WTC11 (cell line): ENCODE measurements at regions not wholly inside any gene's neighbourhood (a gene's known extent, or its start where the extent isn't known, plus 50 kb on each side); places are given as distances from the start of the nearest gene placed in this dataset.

ENCODE experiments used
- ATAC-seq: fragments of 200-7000 bp; cut with Tn5 transposase; 2 replicates; pipeline ENCODE4 v1.10.0; 2021; ENCODE audit warnings: mild to moderate bottlenecking, moderate library complexity
- CTCF ChIA-PET: fragments of 300-600 bp; sonication (Branson Sonifier 250); formaldehyde crosslinking; loops from one replicate; lab custom pipeline; 2021; ENCODE audit warnings: antibody characterized with exemption; lab: Charles Lee
- POLR2A ChIA-PET: fragments of 350-600 bp; sonication (Branson Sonifier 250); formaldehyde crosslinking; loops from one replicate; lab custom pipeline; 2021; ENCODE audit warnings: antibody characterized with exemption; lab: Charles Lee
- DNase-seq: peaks from one replicate; pipeline ENCODE4 v3.0.0; 2021; ENCODE audit warnings: low spot score
- H3K27ac Mint-ChIP-seq: 2 replicates; pipeline ENCODE4 v1.8.0; 2021; ENCODE audit warnings: mixed read lengths
- H3K27me3 Mint-ChIP-seq: 2 replicates; pipeline ENCODE4 v1.8.0; 2021; ENCODE audit warnings: low read depth, mild to moderate bottlenecking, moderate library complexity, mixed read lengths
- H3K36me3 Mint-ChIP-seq: 2 replicates; pipeline ENCODE4 v1.8.0; 2021; ENCODE audit warnings: mixed read lengths
- H3K4me1 Mint-ChIP-seq: 2 replicates; pipeline ENCODE4 v1.8.0; 2022; ENCODE audit warnings: mixed read lengths
- H3K4me3 Mint-ChIP-seq: 2 replicates; pipeline ENCODE4 v1.8.0; 2021; ENCODE audit warnings: mild to moderate bottlenecking, moderate library complexity, mixed read lengths
- H3K9me3 Mint-ChIP-seq: 2 replicates; pipeline ENCODE4 v1.8.0; 2021; ENCODE audit warnings: mixed read lengths
- CBFB ChIP-seq: sonication (generic); formaldehyde crosslinking; IDR thresholded peaks from 2 replicates; pipeline ENCODE4 v1.8.1; 2022; ENCODE audit warnings: mild to moderate bottlenecking, low read depth, missing genetic modification reagents
- CREM ChIP-seq: sonication (generic); formaldehyde crosslinking; IDR thresholded peaks from 2 replicates; pipeline ENCODE4 v1.8.1; 2022; ENCODE audit warnings: mild to moderate bottlenecking, missing genetic modification reagents, moderate library complexity
- CTCF ChIP-seq: fragments of 200-600 bp; IDR thresholded peaks from 2 replicates; pipeline ENCODE4 v1.8.0; 2022; ENCODE audit warnings: antibody characterized with exemption
- E2F4 ChIP-seq: sonication (generic); formaldehyde crosslinking; IDR thresholded peaks from 2 replicates; pipeline ENCODE4 v1.8.1; 2022; ENCODE audit warnings: low read depth, mild to moderate bottlenecking, moderate library complexity, missing genetic modification reagents, borderline replicate concordance
- EMX1 ChIP-seq: fragments of 250-450 bp; sonication (Bioruptor Pico); IDR thresholded peaks from 2 replicates; pipeline ENCODE4 v1.8.0; 2021; ENCODE audit warnings: mild to moderate bottlenecking
- ESRRA ChIP-seq: sonication (generic); formaldehyde crosslinking; IDR thresholded peaks from 2 replicates; pipeline ENCODE4 v1.8.1; 2022; ENCODE audit warnings: mild to moderate bottlenecking, missing genetic modification reagents, borderline replicate concordance
- ETV6 ChIP-seq: sonication (generic); formaldehyde crosslinking; IDR thresholded peaks from 2 replicates; pipeline ENCODE4 v1.8.1; 2022; ENCODE audit warnings: mild to moderate bottlenecking, missing genetic modification reagents
- NFATC4 ChIP-seq: fragments of 250-450 bp; sonication (Bioruptor Pico); IDR thresholded peaks from 2 replicates; pipeline ENCODE4 v1.9.0; 2021; ENCODE audit warnings: mild to moderate bottlenecking
- SP1 ChIP-seq: sonication (generic); formaldehyde crosslinking; conservative IDR thresholded peaks from 2 replicates; pipeline ENCODE4 v1.8.1; 2022; ENCODE audit warnings: missing genetic modification reagents
- TEAD1 ChIP-seq: sonication (generic); formaldehyde crosslinking; IDR thresholded peaks from 2 replicates; pipeline ENCODE4 v1.8.0; 2022; ENCODE audit warnings: mild to moderate bottlenecking, missing genetic modification reagents
- USF1 ChIP-seq: sonication (generic); formaldehyde crosslinking; IDR thresholded peaks from 2 replicates; pipeline ENCODE4 v1.8.0; 2022; ENCODE audit warnings: mild to moderate bottlenecking, missing genetic modification reagents
- ZBTB21 ChIP-seq: sonication (generic); formaldehyde crosslinking; IDR thresholded peaks from 2 replicates; pipeline ENCODE4 v1.8.1; 2023; ENCODE audit warnings: mild to moderate bottlenecking, missing genetic modification reagents, borderline replicate concordance
- ZBTB43 ChIP-seq: sonication (generic); formaldehyde crosslinking; IDR thresholded peaks from 2 replicates; pipeline ENCODE4 v1.8.1; 2023; ENCODE audit warnings: mild to moderate bottlenecking, missing genetic modification reagents
- ZNF121 ChIP-seq: sonication (generic); formaldehyde crosslinking; IDR thresholded peaks from 2 replicates; pipeline ENCODE4 v1.8.0; 2023; ENCODE audit warnings: missing genetic modification reagents
- ZNF281 ChIP-seq: sonication (generic); formaldehyde crosslinking; IDR thresholded peaks from 2 replicates; pipeline ENCODE4 v1.8.0; 2023; ENCODE audit warnings: mild to moderate bottlenecking, missing genetic modification reagents
- ZNF425 ChIP-seq: fragments of 250-450 bp; sonication (Bioruptor Pico); conservative IDR thresholded peaks from 2 replicates; pipeline ENCODE4 v1.9.0; 2021; ENCODE audit warnings: mild to moderate bottlenecking

- no peaks in the 10 kb centered on the region for H3K27me3 Mint-ChIP-seq
- no peaks in the 10 kb centered on the region for H3K36me3 Mint-ChIP-seq
- H3K4me1 Mint-ChIP-seq = no peaks in the 10 kb centered on the region
- no peak for ATAC-seq
- no peak overlapping the region for H3K27ac Mint-ChIP-seq
- H3K4me3 Mint-ChIP-seq = no peak overlapping the region
- TF ChIP-seq ZNF281 (CRISPR knock-in tag) = no peak
- TF ChIP-seq USF1 (CRISPR knock-in tag) = no peak
- no peak for TF ChIP-seq ETV6 (CRISPR knock-in tag)
- TF ChIP-seq CBFB = no peak
- no peak for TF ChIP-seq TEAD1
- TF ChIP-seq SP1 (CRISPR knock-in tag) = no peak
- TF ChIP-seq E2F4 (CRISPR knock-in tag) = no peak
- TF ChIP-seq CTCF = no peak
- TF ChIP-seq EMX1 = no peak
- no peak for TF ChIP-seq ZBTB21 (CRISPR knock-in tag)
- no peak for TF ChIP-seq ESRRA
- TF ChIP-seq ZBTB43 (CRISPR knock-in tag) = no peak
- no peak for TF ChIP-seq ZNF425 (CRISPR knock-in tag)
- no peak for TF ChIP-seq NFATC4 (CRISPR knock-in tag)
- POLR2A ChIA-PET = no interaction called here
- CTCF ChIA-PET = no interaction called here
- H3K9me3 Mint-ChIP-seq = no peaks in the 10 kb centered on the region
- DNase-seq = no peak
Observed at GRCh38 chr4:65868096-65868824, 198.0 kb upstream of the EPHA5 start.

GRCh38 chr4:65865489-65865888, 195.2 kb upstream of the EPHA5 start:
- H3K27ac Mint-ChIP-seq = no peak overlapping the region
- ChIA-PET POLR2A (no interaction called here), CTCF (interaction anchor here (1.0 kb wide), 1 partner anchor 1165 kb away, joined by 3 read pairs; no protein-coding TSS in a partner anchor)
- no peaks in the 10 kb centered on the region for H3K4me1 Mint-ChIP-seq
- TF ChIP-seq ZNF121 (no peak), CTCF (0 out of 2 replicates have a peak, but pooled peaks have one; percentile 22), CREM (CRISPR knock-in tag) (no peak)
- no peak overlapping the region for H3K4me3 Mint-ChIP-seq
- ATAC-seq = peak; percentile 67
- no peaks in the 10 kb centered on the region for H3K27me3 Mint-ChIP-seq
- DNase-seq = no peak
- H3K9me3 Mint-ChIP-seq = no peaks in the 10 kb centered on the region
- no peaks in the 10 kb centered on the region for H3K36me3 Mint-ChIP-seq
